Activated B cell treated with CpG ODN at 0.5 μM for 24 hours (primary cell): ENCODE measurements at regions not wholly inside any gene's neighbourhood (a gene's known extent, or its start where the extent isn't known, plus 50 kb on each side); places are given as distances from the start of the nearest gene placed in this dataset.

Experiments
- ATAC-seq: fragments of 200-7000 bp; cut with Tn5 transposase; one replicate; pipeline ENCODE4 v1.10.0; 2021; ENCODE audit warnings: low read depth, mild to moderate bottlenecking, moderate library complexity
- CTCF ChIA-PET: fragments of 350-600 bp; sonication (Branson Sonifier 250); formaldehyde crosslinking; loops from one replicate; lab custom pipeline; 2021; ENCODE audit warnings: antibody characterized with exemption; lab: Charles Lee
- POLR2A ChIA-PET: fragments of 350-600 bp; sonication (Branson Sonifier 250); formaldehyde crosslinking; loops from one replicate; lab custom pipeline; 2021; ENCODE audit warnings: antibody characterized with exemption; lab: Charles Lee
- DNase-seq: peaks from one replicate; pipeline ENCODE4 v3.0.0; 2022
- H3K27ac Mint-ChIP-seq: one replicate; pipeline ENCODE4 v1.8.0; 2020; ENCODE audit warnings: mixed read lengths
- H3K27me3 Mint-ChIP-seq: one replicate; pipeline ENCODE4 v1.8.0; 2021; ENCODE audit warnings: mixed read lengths
- H3K36me3 Mint-ChIP-seq: one replicate; pipeline ENCODE4 v1.8.0; 2021; ENCODE audit warnings: low read depth, mixed read lengths
- H3K4me1 Mint-ChIP-seq: one replicate; pipeline ENCODE4 v1.8.0; 2021; ENCODE audit warnings: mixed read lengths
- H3K4me3 Mint-ChIP-seq: one replicate; pipeline ENCODE4 v1.8.0; 2020; ENCODE audit warnings: mild to moderate bottlenecking, mixed read lengths
- H3K9me3 Mint-ChIP-seq: one replicate; pipeline ENCODE4 v1.8.0; 2020; ENCODE audit warnings: mixed read lengths
- intact Hi-C: fragments of 100-400 bp; cut with micrococcal nuclease; formaldehyde crosslinking; loops from one replicate; pipeline ENCODE4 v1.15.1; 2024
- TF ChIP-seq, protein P1 (sequence below): fragments of 200-600 bp; IDR thresholded peaks from one replicate; pipeline ENCODE4 v1.8.0; 2022; ENCODE audit warnings: antibody characterized with exemption, mild to moderate bottlenecking

- Mint-ChIP-seq H3K27me3 (no peaks in the 10 kb centered on the region), H3K4me1 (no peaks in the 10 kb centered on the region), H3K4me3 (no peak overlapping the region), H3K9me3 (no peaks in the 10 kb centered on the region), H3K27ac (no peak overlapping the region), H3K36me3 (no peaks in the 10 kb centered on the region)
- TF ChIP-seq, protein P1, sequence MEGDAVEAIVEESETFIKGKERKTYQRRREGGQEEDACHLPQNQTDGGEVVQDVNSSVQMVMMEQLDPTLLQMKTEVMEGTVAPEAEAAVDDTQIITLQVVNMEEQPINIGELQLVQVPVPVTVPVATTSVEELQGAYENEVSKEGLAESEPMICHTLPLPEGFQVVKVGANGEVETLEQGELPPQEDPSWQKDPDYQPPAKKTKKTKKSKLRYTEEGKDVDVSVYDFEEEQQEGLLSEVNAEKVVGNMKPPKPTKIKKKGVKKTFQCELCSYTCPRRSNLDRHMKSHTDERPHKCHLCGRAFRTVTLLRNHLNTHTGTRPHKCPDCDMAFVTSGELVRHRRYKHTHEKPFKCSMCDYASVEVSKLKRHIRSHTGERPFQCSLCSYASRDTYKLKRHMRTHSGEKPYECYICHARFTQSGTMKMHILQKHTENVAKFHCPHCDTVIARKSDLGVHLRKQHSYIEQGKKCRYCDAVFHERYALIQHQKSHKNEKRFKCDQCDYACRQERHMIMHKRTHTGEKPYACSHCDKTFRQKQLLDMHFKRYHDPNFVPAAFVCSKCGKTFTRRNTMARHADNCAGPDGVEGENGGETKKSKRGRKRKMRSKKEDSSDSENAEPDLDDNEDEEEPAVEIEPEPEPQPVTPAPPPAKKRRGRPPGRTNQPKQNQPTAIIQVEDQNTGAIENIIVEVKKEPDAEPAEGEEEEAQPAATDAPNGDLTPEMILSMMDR = no peak
- DNase-seq (no peak), ATAC-seq (no peak)
- CTCF ChIA-PET = no interaction called here
- POLR2A ChIA-PET = no interaction called here
- intact Hi-C loops = no loop called here
Observed at GRCh38 chr14:94839348-94839747, 69.4 kb upstream of the GSC start.

GRCh38 chr14:94836849-94837248, 66.9 kb upstream of the GSC start:
- ATAC-seq = no peak
- TF ChIP-seq, protein P1 = no peak
- CTCF ChIA-PET = no interaction called here
- H3K36me3 Mint-ChIP-seq = no peaks in the 10 kb centered on the region
- no peak overlapping the region for H3K4me3 Mint-ChIP-seq
- no peaks in the 10 kb centered on the region for H3K4me1 Mint-ChIP-seq
- no peak overlapping the region for H3K27ac Mint-ChIP-seq
- DNase-seq = no peak
- no peaks in the 10 kb centered on the region for H3K9me3 Mint-ChIP-seq
- intact Hi-C loops = no loop called here
- H3K27me3 Mint-ChIP-seq = no peaks in the 10 kb centered on the region
- POLR2A ChIA-PET = no interaction called here

DNA sequence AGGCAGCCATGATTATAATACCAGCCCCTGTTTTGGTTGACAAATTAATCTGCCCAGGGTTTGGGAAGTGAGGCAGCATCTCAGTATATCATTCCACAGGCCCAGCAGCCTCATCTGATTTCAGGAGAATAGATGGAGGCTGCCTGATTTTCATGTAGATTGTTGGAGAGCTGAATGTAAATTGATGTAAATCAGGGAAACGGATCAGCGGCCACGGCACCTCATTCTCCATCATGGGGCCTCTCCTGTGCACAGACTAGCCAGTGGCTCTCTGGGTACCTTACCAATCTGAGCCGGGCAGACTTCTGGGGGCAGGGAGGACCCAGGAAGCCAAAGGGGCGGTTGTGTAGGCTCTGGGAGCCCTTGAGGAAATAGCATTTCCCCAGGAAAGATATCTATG, 63.7 kb upstream of the GSC start:
- H3K27ac Mint-ChIP-seq = no peak overlapping the region
- intact Hi-C loops = no loop called here
- H3K9me3 Mint-ChIP-seq = no peaks in the 10 kb centered on the region
- CTCF ChIA-PET = no interaction called here
- ATAC-seq (no peak), DNase-seq (no peak)
- POLR2A ChIA-PET = no interaction called here
- H3K4me3 Mint-ChIP-seq = no peak overlapping the region
- H3K36me3 Mint-ChIP-seq = no peaks in the 10 kb centered on the region
- peaks cover 1% of the 10 kb centered on the region for H3K27me3 Mint-ChIP-seq
- TF ChIP-seq, protein P1 = no peak
- H3K4me1 Mint-ChIP-seq = no peaks in the 10 kb centered on the region

- DNase-seq = no peak
- H3K4me1 Mint-ChIP-seq = no peaks in the 10 kb centered on the region
- POLR2A ChIA-PET = no interaction called here
- no peaks in the 10 kb centered on the region for H3K36me3 Mint-ChIP-seq
- TF ChIP-seq, protein P1 = no peak
- intact Hi-C loops = no loop called here
- CTCF ChIA-PET = no interaction called here
- ATAC-seq = no peak
- H3K4me3 Mint-ChIP-seq = no peak overlapping the region
- no peaks in the 10 kb centered on the region for H3K9me3 Mint-ChIP-seq
- H3K27me3 Mint-ChIP-seq = peaks cover 1% of the 10 kb centered on the region
- H3K27ac Mint-ChIP-seq = no peak overlapping the region
Observed at GRCh38 chr14:94831085-94831484, 61.2 kb upstream of the GSC start.

DNA sequence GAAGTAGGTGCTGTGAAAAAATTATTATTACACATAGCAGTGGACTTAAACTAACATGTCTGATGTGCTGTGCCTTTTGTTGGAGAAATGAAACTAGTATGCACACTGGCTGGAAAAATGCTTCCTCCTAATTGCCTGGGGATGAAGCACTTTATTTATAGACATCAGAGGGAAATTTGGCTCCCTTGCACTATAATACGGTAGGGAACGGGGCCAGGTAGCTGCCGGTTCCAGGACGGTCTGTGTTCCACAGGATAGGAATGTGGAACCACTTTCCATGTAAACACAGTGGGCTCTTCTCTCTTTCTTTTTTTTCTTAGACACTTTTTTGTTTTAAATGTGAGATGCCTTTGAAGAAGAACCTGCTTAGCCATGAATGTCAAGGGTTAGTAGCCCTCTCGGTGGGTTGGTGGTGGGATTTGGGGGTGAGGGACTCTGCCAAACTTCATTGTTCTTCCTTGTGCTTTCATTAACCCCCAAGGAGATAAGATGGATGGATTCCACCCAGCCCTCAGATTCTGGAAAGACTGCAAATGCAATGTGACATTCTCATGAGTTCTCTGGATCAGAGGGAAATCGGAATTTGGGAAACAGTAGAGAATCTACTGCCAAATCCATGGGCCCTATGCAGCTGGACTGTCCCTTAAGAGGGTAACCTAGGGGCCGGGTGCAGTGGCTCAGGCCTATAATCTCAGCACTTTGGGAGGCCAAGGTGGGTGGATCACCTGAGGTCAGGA, 58.0 kb upstream of the GSC start:
- Mint-ChIP-seq H3K27me3 (peaks cover 1% of the 10 kb centered on the region), H3K9me3 (no peaks in the 10 kb centered on the region), H3K4me3 (no peak overlapping the region), H3K4me1 (no peaks in the 10 kb centered on the region), H3K36me3 (no peaks in the 10 kb centered on the region), H3K27ac (no peak overlapping the region)
- TF ChIP-seq, protein P1 = no peak
- POLR2A ChIA-PET = no interaction called here
- intact Hi-C loops = no loop called here
- ATAC-seq (no peak), DNase-seq (no peak)
- CTCF ChIA-PET = no interaction called here
